ENCODE measurements at regions not wholly inside any gene's neighbourhood (a gene's known extent, or its start where the extent isn't known, plus 50 kb on each side); places are given as distances from the start of the nearest gene placed in this dataset.
A peak's percentile ranks its signal among the peaks of the same experiment; 100 is the strongest.

- H3K27me3 Mint-ChIP-seq = peaks cover 12 to 13% of the 10 kb centered on the region in 2 donors
- POLR2A ChIA-PET (ENCODE audit: partially characterized antibody) = no interaction called here
These were observed 94.4 kb upstream of the VIPR2 start for GRCh38 chr7:159239028-159239427.

GRCh38 chr7:159238541-159238940 is 93.9 kb upstream of the VIPR2 start:
- Histone ChIP-seq H3K9me3 (ENCODE audit: control insufficient read depth in 1 of 2, low read length in 2 of 2) (no peaks in the 10 kb centered on the region), H3K27me3 (ENCODE audit: insufficient read depth, low read length) (no peaks in the 10 kb centered on the region), H3K27ac (ENCODE audit: low read depth, low read length) (no peak overlapping the region), H3K36me3 (ENCODE audit: insufficient read depth, low read length) (no peaks in the 10 kb centered on the region), H3K4me3 (ENCODE audit: low read length in 2 of 2) (no peak overlapping the region), H3K4me1 (ENCODE audit: insufficient read depth, low read length) (no peaks in the 10 kb centered on the region)
- Mint-ChIP-seq H3K27ac (no peak overlapping the region), H3K27me3 (peaks cover 12 to 13% of the 10 kb centered on the region in 2 donors), H3K4me1 (no peaks in the 10 kb centered on the region), H3K36me3 (no peaks in the 10 kb centered on the region), H3K4me3 (no peak overlapping the region), H3K9me3 (no peaks in the 10 kb centered on the region)
- CTCF ChIA-PET (ENCODE audit: partially characterized antibody) = no interaction called here
- intact Hi-C loops (cut with micrococcal nuclease) = no loop called here
- no peak for DNase-seq
- POLR2A ChIA-PET (ENCODE audit: partially characterized antibody) = no interaction called here

More at GRCh38 chr7:159239028-159239427, 94.4 kb upstream of the VIPR2 start:
- Mint-ChIP-seq H3K36me3 (no peaks in the 10 kb centered on the region), H3K27ac (no peak overlapping the region), H3K4me1 (no peaks in the 10 kb centered on the region), H3K9me3 (no peaks in the 10 kb centered on the region), H3K4me3 (no peak overlapping the region)
- no peaks in the 10 kb centered on the region for H3K4me1 ChIP-seq (ENCODE audit: insufficient read depth, low read length)
- no peak for DNase-seq
- CTCF ChIA-PET (ENCODE audit: partially characterized antibody) = no interaction called here
- intact Hi-C loops (cut with micrococcal nuclease) = no loop called here
- H3K27me3 ChIP-seq (ENCODE audit: insufficient read depth, low read length) = no peaks in the 10 kb centered on the region
- no peak overlapping the region for H3K27ac ChIP-seq (ENCODE audit: low read depth, low read length)
- no peak overlapping the region for H3K4me3 ChIP-seq (ENCODE audit: low read length in 2 of 2)
- H3K36me3 ChIP-seq (ENCODE audit: insufficient read depth, low read length) = no peaks in the 10 kb centered on the region
- no peaks in the 10 kb centered on the region for H3K9me3 ChIP-seq (ENCODE audit: control insufficient read depth in 1 of 2, low read length in 2 of 2)

- Mint-ChIP-seq H3K4me1 (no peaks in the 10 kb centered on the region), H3K4me3 (no peak overlapping the region), H3K27ac (no peak overlapping the region), H3K27me3 (peaks cover 12 to 14% of the 10 kb centered on the region in 2 donors), H3K36me3 (no peaks in the 10 kb centered on the region), H3K9me3 (no peaks in the 10 kb centered on the region)
- POLR2A ChIA-PET (ENCODE audit: partially characterized antibody) = no interaction called here
- intact Hi-C loops (cut with micrococcal nuclease) = no loop called here
- no peaks in the 10 kb centered on the region for H3K9me3 ChIP-seq (ENCODE audit: control insufficient read depth in 1 of 2, low read length in 2 of 2)
- no peaks in the 10 kb centered on the region for H3K27me3 ChIP-seq (ENCODE audit: insufficient read depth, low read length)
- H3K36me3 ChIP-seq (ENCODE audit: insufficient read depth, low read length) = no peaks in the 10 kb centered on the region
- no peak overlapping the region for H3K4me3 ChIP-seq (ENCODE audit: low read length in 2 of 2)
- DNase-seq = no peak
- H3K4me1 ChIP-seq (ENCODE audit: insufficient read depth, low read length) = no peaks in the 10 kb centered on the region
- CTCF ChIA-PET (ENCODE audit: partially characterized antibody) = no interaction called here
- no peak overlapping the region for H3K27ac ChIP-seq (ENCODE audit: low read depth, low read length)
These were observed 92.5 kb upstream of the VIPR2 start for GRCh38 chr7:159237022-159237653.

- ChIA-PET CTCF (ENCODE audit: partially characterized antibody) (no interaction called here), POLR2A (ENCODE audit: partially characterized antibody) (no interaction called here)
- no peaks in the 10 kb centered on the region for H3K9me3 Mint-ChIP-seq
- H3K4me1 ChIP-seq (ENCODE audit: insufficient read depth, low read length) = no peaks in the 10 kb centered on the region
- no peaks in the 10 kb centered on the region for H3K36me3 ChIP-seq (ENCODE audit: insufficient read depth, low read length)
- no peaks in the 10 kb centered on the region for H3K4me1 Mint-ChIP-seq
- no peak overlapping the region for H3K4me3 Mint-ChIP-seq
- H3K9me3 ChIP-seq (ENCODE audit: control insufficient read depth in 1 of 2, low read length in 2 of 2) = no peaks in the 10 kb centered on the region
- H3K27ac Mint-ChIP-seq = no peak overlapping the region
- H3K36me3 Mint-ChIP-seq = no peaks in the 10 kb centered on the region
- intact Hi-C loops (cut with micrococcal nuclease) = no loop called here
- H3K27ac ChIP-seq (ENCODE audit: low read depth, low read length) = no peak overlapping the region
- H3K4me3 ChIP-seq (ENCODE audit: low read length in 2 of 2) = no peak overlapping the region
- no peaks in the 10 kb centered on the region for H3K27me3 ChIP-seq (ENCODE audit: insufficient read depth, low read length)
- H3K27me3 Mint-ChIP-seq = peaks cover 0 to 6% of the 10 kb centered on the region in 2 donors
- no peak for DNase-seq
These were observed 86.3 kb upstream of the VIPR2 start for GRCh38 chr7:159231017-159231416.

GRCh38 chr7:159229683-159230475 is 85.2 kb upstream of the VIPR2 start:
- no peaks in the 10 kb centered on the region for H3K9me3 Mint-ChIP-seq
- H3K4me1 Mint-ChIP-seq = no peaks in the 10 kb centered on the region

GRCh38 chr7:159227433-159227832 is 82.8 kb upstream of the VIPR2 start:
- H3K4me3 Mint-ChIP-seq = no peak overlapping the region
- H3K4me3 ChIP-seq (ENCODE audit: low read length in 2 of 2) = no peak overlapping the region
- no peak for DNase-seq
- no peaks in the 10 kb centered on the region for H3K27me3 Mint-ChIP-seq
- no peak overlapping the region for H3K27ac Mint-ChIP-seq
- no peak overlapping the region for H3K27ac ChIP-seq (ENCODE audit: low read depth, low read length)
- H3K4me1 Mint-ChIP-seq = no peaks in the 10 kb centered on the region
- no peaks in the 10 kb centered on the region for H3K27me3 ChIP-seq (ENCODE audit: insufficient read depth, low read length)
- CTCF ChIA-PET (ENCODE audit: partially characterized antibody) = no interaction called here
- intact Hi-C loops (cut with micrococcal nuclease) = no loop called here
- no peaks in the 10 kb centered on the region for H3K9me3 Mint-ChIP-seq
- POLR2A ChIA-PET (ENCODE audit: partially characterized antibody) = no interaction called here
- no peaks in the 10 kb centered on the region for H3K36me3 ChIP-seq (ENCODE audit: insufficient read depth, low read length)
- H3K36me3 Mint-ChIP-seq = no peaks in the 10 kb centered on the region
- H3K9me3 ChIP-seq (ENCODE audit: control insufficient read depth in 1 of 2, low read length in 2 of 2) = no peaks in the 10 kb centered on the region
- no peaks in the 10 kb centered on the region for H3K4me1 ChIP-seq (ENCODE audit: insufficient read depth, low read length)

More at GRCh38 chr7:159229683-159230475, 85.2 kb upstream of the VIPR2 start:
- Histone ChIP-seq H3K27ac (ENCODE audit: low read depth, low read length) (no peak overlapping the region), H3K4me1 (ENCODE audit: insufficient read depth, low read length) (no peaks in the 10 kb centered on the region), H3K9me3 (ENCODE audit: control insufficient read depth in 1 of 2, low read length in 2 of 2) (no peaks in the 10 kb centered on the region), H3K36me3 (ENCODE audit: insufficient read depth, low read length) (no peaks in the 10 kb centered on the region), H3K4me3 (ENCODE audit: low read length in 2 of 2) (no peak overlapping the region), H3K27me3 (ENCODE audit: insufficient read depth, low read length) (no peaks in the 10 kb centered on the region)
- no peak for DNase-seq
- CTCF ChIA-PET (ENCODE audit: partially characterized antibody) = no interaction called here
- Mint-ChIP-seq H3K4me3 (no peak overlapping the region), H3K36me3 (no peaks in the 10 kb centered on the region), H3K27me3 (peaks cover 0 to 3% of the 10 kb centered on the region in 2 donors), H3K27ac (no peak overlapping the region)
- POLR2A ChIA-PET (ENCODE audit: partially characterized antibody) = no interaction called here
- intact Hi-C loops (cut with micrococcal nuclease) = no loop called here

GRCh38 chr7:159226011-159226702 is 81.5 kb upstream of the VIPR2 start:
- Histone ChIP-seq H3K36me3 (ENCODE audit: insufficient read depth, low read length) (no peaks in the 10 kb centered on the region), H3K9me3 (ENCODE audit: control insufficient read depth in 1 of 2, low read length in 2 of 2) (no peaks in the 10 kb centered on the region), H3K27me3 (ENCODE audit: insufficient read depth, low read length) (no peaks in the 10 kb centered on the region), H3K27ac (ENCODE audit: low read depth, low read length) (no peak overlapping the region), H3K4me3 (ENCODE audit: low read length in 2 of 2) (no peak overlapping the region), H3K4me1 (ENCODE audit: insufficient read depth, low read length) (no peaks in the 10 kb centered on the region)
- ChIA-PET POLR2A (ENCODE audit: partially characterized antibody) (no interaction called here), CTCF (ENCODE audit: partially characterized antibody) (no interaction called here)
- intact Hi-C loops (cut with micrococcal nuclease) = no loop called here
- Mint-ChIP-seq H3K4me3 (no peak overlapping the region), H3K36me3 (no peaks in the 10 kb centered on the region), H3K9me3 (no peaks in the 10 kb centered on the region), H3K4me1 (no peaks in the 10 kb centered on the region), H3K27ac (peak overlapping the region in 1 of 7 donors; percentile 85), H3K27me3 (no peaks in the 10 kb centered on the region)
- DNase-seq = no peak

All from CD4-positive, alpha-beta memory T cell (primary cell).